ENCODE measurements at regions not wholly inside any gene's neighbourhood (a gene's known extent, or its start where the extent isn't known, plus 50 kb on each side); places are given as distances from the start of the nearest gene placed in this dataset.

GRCh38 chr5:53219174-53219573, 109.6 kb upstream of the MOCS2 start:
- DNase-seq (ENCODE audit: low read depth), result no peak

GRCh38 chr5:53219610-53220009, 110.1 kb upstream of the MOCS2 start:
- no peak for DNase-seq (ENCODE audit: low read depth)

DNA sequence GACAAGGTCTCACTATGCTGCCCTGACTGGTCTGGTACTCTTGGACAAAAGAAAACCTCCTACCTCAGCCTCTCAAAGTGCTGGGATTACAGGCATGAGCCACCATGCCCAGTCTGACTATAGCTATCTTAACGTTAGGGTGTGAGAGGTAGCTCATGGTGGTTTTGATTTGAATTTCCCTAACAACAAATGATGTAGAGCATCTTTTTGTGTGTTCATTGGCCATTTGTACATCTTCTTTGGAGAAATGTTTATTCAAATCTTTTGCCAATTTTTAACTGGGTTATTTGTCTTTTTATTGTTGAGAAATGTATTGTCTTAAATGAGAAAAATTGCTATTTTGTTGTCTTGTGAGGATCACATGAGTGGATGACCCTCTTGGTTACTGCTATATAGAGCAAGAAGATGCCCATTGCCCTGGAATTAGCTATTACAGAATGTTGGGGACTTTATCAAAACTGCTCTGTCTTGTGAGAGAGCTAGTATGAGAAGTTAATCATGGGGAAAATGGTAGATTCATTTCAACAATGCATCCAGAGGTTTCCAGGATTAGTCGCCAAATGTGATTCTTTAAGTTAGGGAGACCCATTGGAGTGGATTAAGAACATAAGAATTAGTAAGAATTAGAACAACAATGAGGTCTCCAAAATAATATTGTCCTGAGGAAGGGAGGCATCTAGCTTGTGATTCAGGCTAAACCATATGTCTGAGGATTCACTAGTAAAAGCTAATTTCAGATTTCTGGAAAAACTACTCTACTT, 124.3 kb upstream of the MOCS2 start:
- DNase-seq (ENCODE audit: low read depth), result no peak

- no peak for DNase-seq (ENCODE audit: low read depth)
These were observed 127.1 kb upstream of the MOCS2 start for GRCh38 chr5:53236683-53237082.

DNA sequence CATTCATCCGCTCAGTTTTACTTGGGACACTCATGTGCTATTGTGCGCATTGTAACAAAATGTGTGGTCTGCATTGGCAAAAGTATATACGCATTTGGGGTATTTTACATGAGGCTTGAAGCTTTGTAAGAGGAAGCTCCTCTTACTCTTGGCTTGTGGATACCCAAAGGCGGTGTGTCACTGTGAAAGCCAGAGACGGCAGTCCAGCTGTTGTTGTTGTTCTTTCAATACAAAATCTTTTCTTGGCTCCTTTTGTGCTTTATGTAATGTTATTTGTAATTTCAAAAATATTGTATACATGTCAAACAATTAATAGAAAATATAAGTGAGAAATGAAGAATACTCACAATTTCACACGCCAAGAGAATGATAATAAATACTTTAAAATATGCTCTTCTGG, 128.3 kb upstream of the MOCS2 start:
- no peak for DNase-seq (ENCODE audit: low read depth)

- DNase-seq (ENCODE audit: low read depth), result no peak
These were observed 129.9 kb upstream of the MOCS2 start for GRCh38 chr5:53239301-53239990.

GRCh38 chr5:53240661-53241060, 131.1 kb upstream of the MOCS2 start:
- DNase-seq (ENCODE audit: low read depth), result no peak

DNA sequence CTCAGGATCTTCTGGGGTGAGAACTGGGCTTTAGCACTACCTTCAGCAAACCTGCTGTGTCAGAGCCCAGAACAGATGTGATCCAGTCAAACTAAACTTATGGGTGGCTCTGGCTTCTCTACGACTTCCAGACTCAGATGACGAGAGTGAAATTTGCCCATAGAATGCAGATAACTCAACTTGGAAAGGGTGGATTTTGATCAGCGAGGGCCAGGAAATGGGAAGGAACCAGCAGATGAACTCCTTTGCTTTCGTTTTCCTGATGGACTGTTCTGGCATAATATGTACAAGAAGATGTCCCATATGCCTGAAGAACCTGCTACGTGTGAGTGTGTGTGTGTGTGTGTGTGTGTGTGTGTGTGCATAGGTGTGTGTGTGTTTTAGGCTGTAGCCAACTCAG, 132.0 kb upstream of the MOCS2 start:
- DNase-seq (ENCODE audit: low read depth), result no peak

- no peak for DNase-seq (ENCODE audit: low read depth)
These were observed 133.8 kb upstream of the MOCS2 start for GRCh38 chr5:53243403-53243802.

DNA sequence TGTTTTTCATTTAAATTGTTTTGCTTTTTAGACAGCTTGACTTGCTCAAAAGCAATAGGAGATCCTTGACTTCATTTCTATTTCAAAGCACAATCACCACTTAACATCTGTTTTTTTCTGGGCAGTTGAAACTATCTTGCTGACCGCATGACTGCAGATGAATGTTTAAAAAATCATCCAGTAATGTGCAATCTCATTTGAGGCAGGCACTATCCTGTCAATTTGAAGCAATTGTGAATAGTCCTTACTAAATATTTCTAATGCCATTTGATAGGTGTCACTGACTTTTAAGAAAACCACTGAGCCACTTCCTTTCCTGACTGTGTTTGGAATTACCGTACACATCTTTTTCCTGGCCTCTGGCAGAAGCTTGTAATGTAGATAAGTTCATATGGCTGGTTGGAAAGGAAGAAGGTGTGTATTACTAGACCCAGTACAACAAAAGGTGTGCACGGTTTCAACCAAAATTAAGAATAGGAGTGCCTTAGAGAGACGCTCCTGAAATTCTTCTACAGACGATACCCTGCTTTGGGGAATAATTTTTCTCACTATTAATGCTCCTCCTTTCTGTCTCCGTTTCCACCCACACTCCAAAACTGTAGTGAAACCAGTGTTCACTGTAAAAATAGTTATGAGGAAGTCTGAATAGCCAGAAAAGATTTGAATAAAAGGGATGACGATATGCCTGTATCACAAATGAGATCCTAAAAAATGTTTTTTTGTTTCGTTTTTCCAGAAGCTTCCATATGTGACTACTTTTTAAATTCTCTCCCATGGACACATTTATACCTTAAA, 136.7 kb upstream of the MOCS2 start:
- DNase-seq (ENCODE audit: low read depth), result no peak

- no peak for DNase-seq (ENCODE audit: low read depth)
These were observed 140.1 kb upstream of the MOCS2 start for GRCh38 chr5:53249529-53250200.

DNA sequence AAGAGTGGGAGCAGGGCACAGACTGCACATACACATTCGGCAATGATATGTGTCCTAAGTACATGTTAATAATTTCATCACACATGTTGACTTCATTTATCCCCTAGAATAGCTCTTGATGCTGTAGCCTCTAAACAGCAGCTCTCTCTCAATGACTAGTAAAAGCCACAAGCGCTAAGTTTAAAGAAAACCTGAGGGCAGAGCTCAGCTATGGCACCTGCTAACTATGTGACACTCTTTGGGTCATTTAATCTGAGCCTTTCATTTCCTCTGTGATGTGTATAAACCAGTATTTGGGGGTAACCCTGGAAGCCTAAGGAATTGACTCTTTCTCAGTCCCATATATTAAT, 140.6 kb upstream of the MOCS2 start:
- no peak for DNase-seq (ENCODE audit: low read depth)

DNA sequence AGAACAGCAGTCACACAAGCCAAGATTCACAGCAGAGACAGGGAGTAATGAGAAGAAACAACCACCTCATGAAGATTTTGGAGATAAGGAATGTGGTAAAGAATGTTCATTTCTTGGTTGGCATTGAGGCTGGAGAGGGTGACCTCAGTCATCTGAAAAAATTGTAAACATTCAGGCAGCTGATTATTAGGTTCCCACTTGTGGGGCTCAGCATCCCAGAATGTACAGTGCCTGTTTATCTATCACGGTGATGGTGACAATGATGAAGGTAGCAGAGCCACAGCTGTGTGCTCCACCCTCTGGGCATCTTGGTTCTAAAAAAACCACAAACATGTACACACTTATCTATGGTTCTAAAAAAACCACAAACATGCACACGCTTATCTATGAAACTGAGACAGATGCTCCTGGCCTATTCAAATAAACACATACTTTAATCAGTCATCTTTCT, 143.9 kb upstream of the MOCS2 start:
- DNase-seq (ENCODE audit: low read depth), result no peak

GRCh38 chr5:53256746-53257145, 147.2 kb upstream of the MOCS2 start:
- DNase-seq (ENCODE audit: low read depth), result no peak

- no peak for DNase-seq (ENCODE audit: low read depth)
These were observed 148.3 kb upstream of the MOCS2 start for GRCh38 chr5:53257806-53258373.

- no peak for DNase-seq (ENCODE audit: low read depth)
These were observed 149.6 kb upstream of the MOCS2 start for GRCh38 chr5:53259176-53259575.

GRCh38 chr5:53260446-53260845, 150.9 kb upstream of the MOCS2 start:
- DNase-seq (ENCODE audit: low read depth), result no peak

GRCh38 chr5:53261245-53261644, 151.7 kb upstream of the MOCS2 start:
- DNase-seq (ENCODE audit: low read depth), result no peak

DNA sequence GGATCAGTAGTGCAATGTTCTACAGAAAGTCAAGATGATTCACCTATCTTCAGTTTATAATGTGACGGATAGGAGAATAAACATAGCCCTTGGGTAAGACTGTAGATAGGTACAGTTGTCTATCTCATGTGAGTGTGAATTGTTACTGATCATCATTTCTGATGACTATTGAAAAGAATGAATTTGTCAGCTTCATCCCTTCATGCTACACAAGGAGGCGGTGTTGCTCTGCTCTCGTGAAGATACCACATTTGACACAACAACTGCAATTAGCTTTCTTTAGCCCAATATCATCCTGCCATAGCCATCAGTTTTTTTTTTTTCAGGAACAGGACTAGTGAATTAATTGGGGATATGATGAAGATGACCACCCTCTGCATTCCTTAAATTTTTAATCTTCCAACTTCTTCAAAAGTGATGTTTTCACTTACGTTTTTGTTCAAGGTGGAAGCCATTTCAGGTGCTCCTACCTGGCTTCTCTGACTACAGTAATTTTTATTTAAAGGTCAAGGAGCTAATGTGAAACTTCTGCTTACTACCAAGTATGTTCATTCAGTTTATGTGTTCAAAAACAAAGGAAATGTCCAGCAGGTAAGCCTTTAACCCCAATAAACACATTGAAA, 152.9 kb upstream of the MOCS2 start:
- DNase-seq (ENCODE audit: low read depth), result no peak

GRCh38 chr5:53263151-53263550, 153.6 kb upstream of the MOCS2 start:
- no peak for DNase-seq (ENCODE audit: low read depth)

GRCh38 chr5:53265043-53265442, 155.5 kb upstream of the MOCS2 start:
- no peak for DNase-seq (ENCODE audit: low read depth)

Data from forelimb muscle (tissue), 1 donor.